ENCODE measurements at regions not wholly inside any gene's neighbourhood (a gene's known extent, or its start where the extent isn't known, plus 50 kb on each side); places are given as distances from the start of the nearest gene placed in this dataset.
A peak's percentile ranks its signal among the peaks of the same experiment; 100 is the strongest.

DNA sequence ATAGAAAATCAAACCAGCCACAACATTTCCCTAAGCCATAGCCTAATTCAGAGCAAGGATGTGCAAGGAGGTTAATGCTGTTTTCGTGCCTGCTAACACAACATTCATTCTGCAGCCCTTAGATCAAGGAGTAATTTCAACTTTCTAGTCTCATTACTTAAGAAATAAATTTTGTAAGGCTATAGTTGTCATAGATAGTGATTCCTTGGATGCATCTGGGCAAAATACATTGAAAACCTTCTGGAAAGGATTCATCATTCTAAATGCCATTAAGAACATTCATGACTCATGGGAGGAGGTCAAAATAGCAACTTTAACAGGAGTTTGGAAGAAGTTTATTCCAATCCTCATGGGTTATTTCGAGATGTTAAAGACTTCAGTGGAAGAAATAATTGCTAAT lies 283.2 kb downstream of the RPAP3 start:
- H3K4me3 ChIP-seq (ENCODE audit: low read depth, low read length) = no peak overlapping the region
- DNase-seq (ENCODE audit: low read depth) = no peak
- TF ChIP-seq, protein P1, sequence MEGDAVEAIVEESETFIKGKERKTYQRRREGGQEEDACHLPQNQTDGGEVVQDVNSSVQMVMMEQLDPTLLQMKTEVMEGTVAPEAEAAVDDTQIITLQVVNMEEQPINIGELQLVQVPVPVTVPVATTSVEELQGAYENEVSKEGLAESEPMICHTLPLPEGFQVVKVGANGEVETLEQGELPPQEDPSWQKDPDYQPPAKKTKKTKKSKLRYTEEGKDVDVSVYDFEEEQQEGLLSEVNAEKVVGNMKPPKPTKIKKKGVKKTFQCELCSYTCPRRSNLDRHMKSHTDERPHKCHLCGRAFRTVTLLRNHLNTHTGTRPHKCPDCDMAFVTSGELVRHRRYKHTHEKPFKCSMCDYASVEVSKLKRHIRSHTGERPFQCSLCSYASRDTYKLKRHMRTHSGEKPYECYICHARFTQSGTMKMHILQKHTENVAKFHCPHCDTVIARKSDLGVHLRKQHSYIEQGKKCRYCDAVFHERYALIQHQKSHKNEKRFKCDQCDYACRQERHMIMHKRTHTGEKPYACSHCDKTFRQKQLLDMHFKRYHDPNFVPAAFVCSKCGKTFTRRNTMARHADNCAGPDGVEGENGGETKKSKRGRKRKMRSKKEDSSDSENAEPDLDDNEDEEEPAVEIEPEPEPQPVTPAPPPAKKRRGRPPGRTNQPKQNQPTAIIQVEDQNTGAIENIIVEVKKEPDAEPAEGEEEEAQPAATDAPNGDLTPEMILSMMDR (conservative IDR thresholded peaks at IDR 0.05; ENCODE audit: low read depth, low read length) = no peak

DNA sequence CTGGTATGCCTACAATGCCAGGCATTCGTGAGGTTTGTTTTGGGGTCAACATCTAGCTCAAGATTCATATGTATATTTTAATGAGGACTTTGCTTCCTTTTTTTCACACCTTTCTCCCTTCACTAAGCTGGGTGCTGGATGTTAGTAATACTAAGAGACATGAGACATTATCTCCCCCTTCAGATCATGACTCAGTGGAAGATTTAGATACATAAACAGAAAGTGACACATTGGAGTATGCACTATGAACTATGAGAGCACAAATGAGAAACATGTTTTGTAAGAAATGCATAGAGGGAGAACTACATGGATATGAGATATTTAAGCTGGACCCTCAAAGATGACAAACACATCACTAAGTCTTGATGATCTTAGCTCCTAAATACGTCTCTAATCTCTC lies 286.3 kb downstream of the RPAP3 start:
- H3K4me3 ChIP-seq (ENCODE audit: low read depth, low read length) = no peak overlapping the region
- TF ChIP-seq, protein P1 (conservative IDR thresholded peaks at IDR 0.05; ENCODE audit: low read depth, low read length) = no peak
- DNase-seq (ENCODE audit: low read depth) = peak; percentile 44

DNA sequence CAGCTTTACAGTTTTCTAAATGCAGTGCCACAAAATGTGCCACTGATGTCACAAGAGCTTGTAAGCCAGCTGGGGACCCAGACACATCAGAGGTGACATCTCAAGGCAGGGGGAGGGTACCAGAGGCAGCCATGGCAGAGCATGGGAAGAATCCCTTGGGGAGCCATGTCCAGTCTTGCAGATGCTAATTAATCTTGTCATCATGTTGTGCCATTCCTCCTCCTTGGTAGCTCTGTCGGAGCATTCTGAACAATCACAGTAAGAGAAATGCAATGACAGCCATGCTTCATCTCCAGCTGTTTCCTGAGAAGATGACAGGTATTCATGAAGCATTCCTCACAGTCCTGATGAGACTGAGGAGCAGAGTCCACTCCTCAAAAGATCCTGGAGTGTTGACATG lies 287.9 kb downstream of the RPAP3 start:
- TF ChIP-seq, protein P1 (conservative IDR thresholded peaks at IDR 0.05; ENCODE audit: low read depth, low read length) = no peak
- no peak for DNase-seq (ENCODE audit: low read depth)
- H3K4me3 ChIP-seq (ENCODE audit: low read depth, low read length) = no peak overlapping the region

DNA sequence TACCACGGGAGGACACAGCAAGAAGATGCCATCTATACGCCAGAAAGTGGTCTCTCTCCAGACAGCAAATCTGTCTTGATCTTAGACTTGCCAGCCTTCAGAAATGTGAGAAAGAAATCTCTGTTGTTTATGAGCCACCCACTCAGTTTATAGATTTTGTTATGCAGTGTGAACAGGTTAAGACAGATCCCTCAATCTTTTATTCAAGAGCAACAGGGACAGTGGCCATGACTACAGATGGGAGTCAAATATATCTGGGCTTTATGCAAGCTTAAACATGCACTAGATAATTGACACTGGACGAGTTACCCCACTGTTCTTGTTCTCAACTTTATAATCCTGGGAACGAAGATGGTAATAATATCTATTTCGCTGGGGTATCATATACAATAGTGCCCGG lies 288.7 kb downstream of the RPAP3 start:
- no peak for DNase-seq (ENCODE audit: low read depth)
- H3K4me3 ChIP-seq (ENCODE audit: low read depth, low read length) = no peak overlapping the region
- TF ChIP-seq, protein P1 (conservative IDR thresholded peaks at IDR 0.05; ENCODE audit: low read depth, low read length) = no peak

GRCh38 chr12:47415054-47415453 lies 290.8 kb downstream of the RPAP3 start:
- DNase-seq (ENCODE audit: low read depth) = no peak
- TF ChIP-seq, protein P1 (conservative IDR thresholded peaks at IDR 0.05; ENCODE audit: low read depth, low read length) = no peak
- H3K4me3 ChIP-seq (ENCODE audit: low read depth, low read length) = no peak overlapping the region

DNA sequence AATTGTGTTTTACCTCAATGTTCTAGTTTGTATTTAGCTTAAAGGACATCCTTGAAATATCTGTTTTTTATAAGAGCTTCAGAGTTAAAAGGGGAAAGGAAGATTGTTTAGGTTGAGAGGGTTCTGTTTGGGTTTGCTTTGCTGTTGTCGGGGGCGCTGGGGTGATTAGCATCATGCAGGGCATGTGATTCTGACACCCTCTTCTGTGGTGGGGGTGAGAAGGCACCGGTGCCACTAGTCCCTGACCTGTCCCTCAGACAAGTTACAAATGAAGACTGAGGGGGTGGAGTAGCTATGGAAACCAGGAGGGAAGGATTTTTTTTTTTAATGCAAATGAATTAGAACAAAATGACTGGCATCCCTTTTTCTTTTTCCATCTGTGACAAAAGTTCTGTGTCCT lies 291.3 kb downstream of the RPAP3 start:
- no peak for DNase-seq (ENCODE audit: low read depth)
- TF ChIP-seq, protein P1 (conservative IDR thresholded peaks at IDR 0.05; ENCODE audit: low read depth, low read length) = no peak
- H3K4me3 ChIP-seq (ENCODE audit: low read depth, low read length) = no peak overlapping the region

- TF ChIP-seq, protein P1 (conservative IDR thresholded peaks at IDR 0.05; ENCODE audit: low read depth, low read length) = no peak
- DNase-seq (ENCODE audit: low read depth) = no peak
- no peak overlapping the region for H3K4me3 ChIP-seq (ENCODE audit: low read depth, low read length)
Measured at GRCh38 chr12:47413806-47414205, 292.0 kb downstream of the RPAP3 start.

Measured in choroid plexus epithelial cell (primary cell).